Thyroid gland (tissue), 4 donors: ENCODE measurements at regions not wholly inside any gene's neighbourhood (a gene's known extent, or its start where the extent isn't known, plus 50 kb on each side); places are given as distances from the start of the nearest gene placed in this dataset.

Experiments
- POLR2A ChIP-seq, 2 donors: fragments of 450-650 bp; IDR thresholded peaks; one replicate each; pipeline ENCODE4 v1.6.1; 2017; ENCODE audit warnings: antibody characterized with exemption in 2 of 2, mild to moderate bottlenecking in 2 of 2, moderate library complexity in 1 of 2
- TF ChIP-seq, protein P1 (sequence below), 6 experiments: fragments of 200-600 bp in 3 of 6; fragments of 450-650 bp in 3 of 6; sonication (generic) in 3 of 6; IDR thresholded peaks; one replicate each; pipeline ENCODE4 v1.5.1; 2016 to 2019; ENCODE audit warnings: antibody characterized with exemption in 6 of 6, mild to moderate bottlenecking in 2 of 6, inconsistent platforms in 1 of 6, moderate library complexity in 1 of 6

DNA sequence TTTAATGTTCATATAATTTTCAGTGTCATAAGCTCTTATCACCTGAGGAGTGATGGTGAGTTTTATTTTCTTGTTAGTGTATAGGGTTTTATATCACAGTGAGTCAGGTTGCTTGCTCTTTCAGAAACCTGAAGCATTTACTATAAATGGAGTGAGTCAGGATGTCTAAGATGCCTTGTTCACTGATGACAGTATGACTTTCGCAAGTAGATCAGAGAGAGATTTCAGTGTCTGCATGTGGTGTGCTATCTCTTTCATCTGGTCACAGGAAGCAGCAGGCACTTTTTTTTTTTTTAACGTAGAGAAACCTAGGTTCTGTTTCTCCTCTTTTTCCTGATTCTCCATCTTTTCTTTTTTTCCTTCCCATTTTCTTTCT lies 237.1 kb downstream of the DMRTA1 start:
- no peak for TF ChIP-seq POLR2A (IDR thresholded peaks at IDR 0.05)
- TF ChIP-seq, protein P1, sequence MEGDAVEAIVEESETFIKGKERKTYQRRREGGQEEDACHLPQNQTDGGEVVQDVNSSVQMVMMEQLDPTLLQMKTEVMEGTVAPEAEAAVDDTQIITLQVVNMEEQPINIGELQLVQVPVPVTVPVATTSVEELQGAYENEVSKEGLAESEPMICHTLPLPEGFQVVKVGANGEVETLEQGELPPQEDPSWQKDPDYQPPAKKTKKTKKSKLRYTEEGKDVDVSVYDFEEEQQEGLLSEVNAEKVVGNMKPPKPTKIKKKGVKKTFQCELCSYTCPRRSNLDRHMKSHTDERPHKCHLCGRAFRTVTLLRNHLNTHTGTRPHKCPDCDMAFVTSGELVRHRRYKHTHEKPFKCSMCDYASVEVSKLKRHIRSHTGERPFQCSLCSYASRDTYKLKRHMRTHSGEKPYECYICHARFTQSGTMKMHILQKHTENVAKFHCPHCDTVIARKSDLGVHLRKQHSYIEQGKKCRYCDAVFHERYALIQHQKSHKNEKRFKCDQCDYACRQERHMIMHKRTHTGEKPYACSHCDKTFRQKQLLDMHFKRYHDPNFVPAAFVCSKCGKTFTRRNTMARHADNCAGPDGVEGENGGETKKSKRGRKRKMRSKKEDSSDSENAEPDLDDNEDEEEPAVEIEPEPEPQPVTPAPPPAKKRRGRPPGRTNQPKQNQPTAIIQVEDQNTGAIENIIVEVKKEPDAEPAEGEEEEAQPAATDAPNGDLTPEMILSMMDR (IDR thresholded peaks at IDR 0.05): no peak
